Lower leg skin (tissue), 4 donors: ENCODE measurements at regions not wholly inside any gene's neighbourhood (a gene's known extent, or its start where the extent isn't known, plus 50 kb on each side); places are given as distances from the start of the nearest gene placed in this dataset.

Experiments
- DNase-seq, 2 donors: peaks; one replicate each; pipeline ENCODE4 v3.0.0-alpha.2; 2019; ENCODE audit warnings: low spot score in 2 of 2
- H3K4me3 ChIP-seq: fragments of 200-600 bp; sonication (generic); 2 replicates; pipeline ENCODE4 v1.5.1; 2017; ENCODE audit warnings: mild to moderate bottlenecking, low read depth; ENCODE audit not compliant: poor library complexity, severe bottlenecking
- CTCF ChIP-seq, 3 donors: fragments of 450-650 bp; IDR thresholded peaks; one replicate each; pipeline ENCODE4 v1.5.1; 2016; ENCODE audit warnings: antibody characterized with exemption in 3 of 3, mild to moderate bottlenecking in 3 of 3, moderate library complexity in 2 of 3
- POLR2A ChIP-seq, 2 donors: fragments of 450-650 bp; IDR thresholded peaks; one replicate each; pipeline ENCODE4 v1.6.1; 2016 to 2017; ENCODE audit warnings: antibody characterized with exemption in 2 of 2, mild to moderate bottlenecking in 1 of 2, moderate library complexity in 1 of 2
- WGBS, 2 donors: methylation state at CpG; one replicate each; pipeline ENCODE4 v1.1.5; 2018; 5-methylcytosine and 5-hydroxymethylcytosine counted together
- intact Hi-C: fragments of 100-400 bp; cut with DNase I; formaldehyde crosslinking; loops from one replicate; pipeline ENCODE4 v1.15.0; 2023; ENCODE audit warnings: low total_unique reads

GRCh38 chr20:40610730-40611129, 78.3 kb downstream of the MAFB start:
- no peak for DNase-seq
- intact Hi-C loops, result no loop called here
- no peak overlapping the region for H3K4me3 ChIP-seq
- TF ChIP-seq POLR2A (IDR thresholded peaks at IDR 0.05) (no peak), CTCF (IDR thresholded peaks at IDR 0.05) (no peak)
- 70 to 81% methylated on average over 3 of the region's 3 CpGs for WGBS, 2 donors

- WGBS, 2 donors, result 89 to 90% methylated on average over 5 of the region's 5 CpGs
- TF ChIP-seq POLR2A (IDR thresholded peaks at IDR 0.05) (no peak), CTCF (IDR thresholded peaks at IDR 0.05) (no peak)
- intact Hi-C loops, result no loop called here
- DNase-seq, result no peak
- no peak overlapping the region for H3K4me3 ChIP-seq
Observed at GRCh38 chr20:40607927-40608326, 81.1 kb downstream of the MAFB start.

- intact Hi-C loops, result no loop called here
- TF ChIP-seq POLR2A (IDR thresholded peaks at IDR 0.05), result no peak
- no peak for TF ChIP-seq CTCF (IDR thresholded peaks at IDR 0.05)
- no peak overlapping the region for H3K4me3 ChIP-seq
- 27 to 28% methylated on average over 2 of the region's 2 CpGs for whole genome bisulfite sequencing, 2 donors
- DNase-seq, result no peak
Observed at GRCh38 chr20:40606660-40607059, 82.4 kb downstream of the MAFB start.

GRCh38 chr20:40606237-40606636, 82.8 kb downstream of the MAFB start:
- TF ChIP-seq CTCF (IDR thresholded peaks at IDR 0.05), result no peak
- TF ChIP-seq POLR2A (IDR thresholded peaks at IDR 0.05), result no peak
- H3K4me3 ChIP-seq, result no peak overlapping the region
- intact Hi-C loops, result no loop called here
- DNase-seq, result no peak
- 89 to 90% methylated on average over 3 of the region's 3 CpGs for WGBS, 2 donors

GRCh38 chr20:40604416-40604815, 84.6 kb downstream of the MAFB start:
- 65 to 84% methylated on average over 5 of the region's 5 CpGs for WGBS, 2 donors
- TF ChIP-seq POLR2A (IDR thresholded peaks at IDR 0.05) (no peak), CTCF (IDR thresholded peaks at IDR 0.05) (no peak)
- intact Hi-C loops, result no loop called here
- DNase-seq, result no peak
- H3K4me3 ChIP-seq, result no peak overlapping the region

GRCh38 chr20:40603057-40603651, 85.9 kb downstream of the MAFB start:
- intact Hi-C loops, result no loop called here
- H3K4me3 ChIP-seq, result no peak overlapping the region
- 83 to 89% methylated on average over 3 of the region's 3 CpGs for WGBS, 2 donors

More at GRCh38 chr20:40603057-40603651, 85.9 kb downstream of the MAFB start:
- no peak for DNase-seq
- TF ChIP-seq POLR2A (IDR thresholded peaks at IDR 0.05) (no peak), CTCF (IDR thresholded peaks at IDR 0.05) (no peak)
